HepG2 (cell line): ENCODE measurements at regions not wholly inside any gene's neighbourhood (a gene's known extent, or its start where the extent isn't known, plus 50 kb on each side); places are given as distances from the start of the nearest gene placed in this dataset.

Source experiments
- ATAC-seq: fragments of 200-7000 bp; cut with Tn5 transposase; 3 replicates; pipeline ENCODE4 v1.9.1; 2020; ENCODE audit warnings: mild to moderate bottlenecking, moderate library complexity
- BruUV-seq: library from RNA; stranded (reverse); fragments of 400-500 nt; replicated peaks from 2 replicates; lab custom pipeline; 2021; lab: Mats Ljungman, UMichigan
- CTCF ChIA-PET: fragments of 300-600 bp; formaldehyde crosslinking; extraction: SDS; loops from one replicate; lab custom pipeline; 2021; ENCODE audit warnings: low total read pairs, inconsistent platforms, low intra/inter-chr PET ratio; lab: Yijun Ruan, JAX
- POLR2A ChIA-PET: fragments of 350-600 bp; sonication (Branson Sonifier 250); formaldehyde crosslinking; loops from one replicate; lab custom pipeline; 2020; ENCODE audit warnings: antibody characterized with exemption, inconsistent platforms; lab: Yijun Ruan, JAX
- DNase-seq: peaks from one replicate; pipeline ENCODE4 v3.0.0-alpha.2; 2015; ENCODE audit warnings: low spot score
- FAIRE-seq: peaks from 3 replicates; lab custom pipeline; 2011; peaks lifted over from hg19 to GRCh38; lab: Jason Lieb, UNC
- H2AFZ ChIP-seq: one replicate; pipeline ENCODE4 v1.6.1; 2011; ENCODE audit warnings: low read length, inconsistent platforms
- H3K27ac ChIP-seq: fragments of 300-600 bp; 3 replicates; pipeline ENCODE4 v1.8.0; 2011; ENCODE audit warnings: mixed run types, mild to moderate bottlenecking, mixed read lengths, low read length, inconsistent platforms; ENCODE audit not compliant: insufficient read depth; ENCODE audit errors: extremely low read length
- H3K27me3 ChIP-seq, 2 experiments: fragments of 200-600 bp in 1 of 2; 2 replicates in 1 of 2; 3 replicates in 1 of 2; pipeline versions ENCODE4 v1.6.0 to v1.8.0; 2011; ENCODE audit warnings: low read length in 2 of 2, mild to moderate bottlenecking in 2 of 2, moderate library complexity in 2 of 2, inconsistent platforms in 1 of 2; ENCODE audit not compliant: insufficient read depth in 2 of 2, control insufficient read depth in 1 of 2
- H3K36me3 ChIP-seq, 2 experiments: fragments of 200-600 bp in 1 of 2; replicated peaks in 1 of 2; 2 replicates in 1 of 2; 3 replicates in 1 of 2; pipeline versions ENCODE4 v1.5.1 to v1.8.0; 2011; ENCODE audit warnings: low read length in 2 of 2, inconsistent platforms in 1 of 2; ENCODE audit not compliant: insufficient read depth in 2 of 2, control insufficient read depth in 1 of 2
- H3K4me1 ChIP-seq: 2 replicates; pipeline ENCODE4 v1.5.1; 2012; ENCODE audit warnings: low read length, inconsistent platforms; ENCODE audit not compliant: insufficient read depth
- H3K4me2 ChIP-seq: 2 replicates; pipeline ENCODE4 v1.6.0; 2011; ENCODE audit warnings: low read depth, low read length, inconsistent platforms
- H3K4me3 ChIP-seq, 3 experiments: fragments of 200-600 bp in 1 of 3; sonication (generic), shearing (Covaris generic) in 1 of 3; replicated peaks in 1 of 3; 2 replicates each; pipeline ENCODE4 v1.5.1; 2011 to 2016; ENCODE audit warnings: low read length in 3 of 3, inconsistent platforms in 2 of 3, low read depth in 2 of 3, mild to moderate bottlenecking in 2 of 3, control low read depth in 1 of 3, mixed read lengths in 1 of 3; ENCODE audit not compliant: insufficient read depth in 1 of 3
- H3K79me2 ChIP-seq: one replicate; pipeline ENCODE4 v1.6.1; 2011; ENCODE audit warnings: low read length, inconsistent platforms; ENCODE audit not compliant: insufficient read depth
- H3K9ac ChIP-seq: 2 replicates; pipeline ENCODE4 v1.6.0; 2011; ENCODE audit warnings: mild to moderate bottlenecking, low read depth, low read length, inconsistent platforms; ENCODE audit not compliant: insufficient read depth
- H3K9me3 ChIP-seq: 2 replicates; pipeline ENCODE4 v1.5.1; 2012; ENCODE audit warnings: mild to moderate bottlenecking, low read length
- H4K20me1 ChIP-seq: 2 replicates; pipeline ENCODE4 v1.6.0; 2011; ENCODE audit warnings: inconsistent platforms, mild to moderate bottlenecking, low read length, moderate library complexity; ENCODE audit not compliant: insufficient read depth
- HNRNPL ChIP-seq: fragments of 200-400 bp; formaldehyde crosslinking; IDR thresholded peaks from 2 replicates; pipeline ENCODE4 v1.6.1; 2017; ENCODE audit warnings: mild to moderate bottlenecking, low read depth, low read length
- LCORL ChIP-seq, 2 experiments: fragments of 450-650 bp in 1 of 2; sonication (generic) in 1 of 2; formaldehyde crosslinking in 1 of 2; IDR thresholded peaks; 2 replicates each; pipeline versions ENCODE4 v1.5.0 to v1.6.1; 2017 to 2020; ENCODE audit warnings: antibody characterized with exemption in 1 of 2, missing genetic modification reagents in 1 of 2
- MEIS2 ChIP-seq: sonication (generic); formaldehyde crosslinking; IDR thresholded peaks from 2 replicates; pipeline ENCODE4 v1.9.0; 2021; ENCODE audit warnings: mild to moderate bottlenecking, missing genetic modification reagents
- PHF5A ChIP-seq: IDR thresholded peaks from one replicate; pipeline ENCODE4 v1.6.1; 2018; ENCODE audit warnings: low read depth, missing genetic modification reagents; ENCODE audit not compliant: unreplicated experiment
- POLR2AphosphoS2 ChIP-seq: IDR thresholded peaks from 2 replicates; pipeline ENCODE4 v1.6.1; 2011; ENCODE audit warnings: low read depth, low read length, improper control_type of control experiment
- REXO4 ChIP-seq: sonication (generic); formaldehyde crosslinking; IDR thresholded peaks from 2 replicates; pipeline ENCODE4 v1.8.0; 2022; ENCODE audit warnings: missing genetic modification reagents, mild to moderate bottlenecking, borderline replicate concordance
- SRY ChIP-seq: sonication (generic); formaldehyde crosslinking; IDR thresholded peaks from 2 replicates; pipeline ENCODE4 v1.8.0; 2022; ENCODE audit warnings: mild to moderate bottlenecking, missing genetic modification reagents
- TAF1 ChIP-seq: sonication (generic); formaldehyde crosslinking; IDR thresholded peaks from 2 replicates; pipeline ENCODE4 v1.4.0; 2020; ENCODE audit warnings: missing genetic modification reagents
- ZMYM4 ChIP-seq: sonication (generic); formaldehyde crosslinking; IDR thresholded peaks from 2 replicates; pipeline ENCODE4 v1.8.1; 2023; ENCODE audit warnings: mild to moderate bottlenecking, missing genetic modification reagents
- ZNF292 ChIP-seq: sonication (generic); formaldehyde crosslinking; IDR thresholded peaks from 2 replicates; pipeline ENCODE4 v1.8.1; 2022; ENCODE audit warnings: mild to moderate bottlenecking, low read depth, missing genetic modification reagents, borderline replicate concordance
- ZNF326 ChIP-seq: sonication (generic); formaldehyde crosslinking; IDR thresholded peaks from 2 replicates; pipeline ENCODE4 v1.4.0; 2020; ENCODE audit warnings: missing genetic modification reagents, borderline replicate concordance
- ZNF737 ChIP-seq: sonication (generic); formaldehyde crosslinking; IDR thresholded peaks from 2 replicates; pipeline ENCODE4 v1.5.0; 2020; ENCODE audit warnings: missing genetic modification reagents, mild to moderate bottlenecking, borderline replicate concordance
- ZNF75D ChIP-seq: sonication (generic); formaldehyde crosslinking; IDR thresholded peaks from 2 replicates; pipeline ENCODE4 v1.8.1; 2023; ENCODE audit warnings: missing genetic modification reagents, mild to moderate bottlenecking, borderline replicate concordance
- WGBS: methylation state at CpG from one replicate; pipeline ENCODE4 v1.1.6; 2017; ENCODE audit warnings: low lambda C conversion rate; 5-methylcytosine and 5-hydroxymethylcytosine counted together
- in situ Hi-C: cut with HindIII; loops from 2 replicates; pipeline ENCODE4 v1.10.0; 2017; ENCODE audit warnings: low pct_unique_long_range_greater_than_20kb; ENCODE audit not compliant: extremely low pct_ligation_motif_present
- intact Hi-C: fragments of 100-400 bp; cut with micrococcal nuclease; formaldehyde crosslinking; loops from one replicate; pipeline ENCODE4 v1.10.0; 2022; ENCODE audit not compliant: unreplicated experiment
- TF ChIP-seq, protein P1 (sequence below): sonication (generic); formaldehyde crosslinking; IDR thresholded peaks from 2 replicates; pipeline ENCODE4 v1.8.0; 2022; ENCODE audit warnings: mild to moderate bottlenecking, missing genetic modification reagents; ENCODE audit not compliant: insufficient replicate concordance
- TF ChIP-seq, protein P2 (sequence below): sonication (generic); formaldehyde crosslinking; IDR thresholded peaks from 2 replicates; pipeline ENCODE4 v1.4.0; 2020; ENCODE audit warnings: mild to moderate bottlenecking, low read depth, missing genetic modification reagents
- TF ChIP-seq, protein P3 (sequence below): sonication (generic); formaldehyde crosslinking; IDR thresholded peaks from 2 replicates; pipeline ENCODE4 v1.8.0; 2022; ENCODE audit warnings: low read depth, missing genetic modification reagents
- TF ChIP-seq, protein P4 (sequence below): sonication (generic); formaldehyde crosslinking; IDR thresholded peaks from 2 replicates; pipeline ENCODE4 v1.4.0; 2020; ENCODE audit warnings: low read depth, missing genetic modification reagents

DNA sequence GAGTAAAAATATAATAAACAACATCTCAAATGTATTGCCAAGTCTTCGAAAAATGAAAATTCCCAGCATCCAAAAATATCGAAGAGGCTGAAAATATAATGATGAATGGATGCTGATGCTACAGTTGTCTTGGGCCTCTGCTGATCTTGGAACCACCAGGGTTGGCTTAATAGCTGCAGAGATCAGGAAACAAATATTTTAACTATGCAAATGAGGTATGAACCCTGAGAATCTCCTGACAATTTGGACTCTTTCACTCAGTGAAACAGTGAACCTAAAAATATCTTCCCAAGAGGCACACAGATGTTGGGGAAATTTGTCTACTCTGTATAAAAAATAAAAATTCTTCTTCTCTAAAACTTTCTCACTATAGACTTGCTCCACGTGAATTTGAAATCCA, 97.7 kb upstream of the EGFR start (continued):
- TF ChIP-seq, protein P1, sequence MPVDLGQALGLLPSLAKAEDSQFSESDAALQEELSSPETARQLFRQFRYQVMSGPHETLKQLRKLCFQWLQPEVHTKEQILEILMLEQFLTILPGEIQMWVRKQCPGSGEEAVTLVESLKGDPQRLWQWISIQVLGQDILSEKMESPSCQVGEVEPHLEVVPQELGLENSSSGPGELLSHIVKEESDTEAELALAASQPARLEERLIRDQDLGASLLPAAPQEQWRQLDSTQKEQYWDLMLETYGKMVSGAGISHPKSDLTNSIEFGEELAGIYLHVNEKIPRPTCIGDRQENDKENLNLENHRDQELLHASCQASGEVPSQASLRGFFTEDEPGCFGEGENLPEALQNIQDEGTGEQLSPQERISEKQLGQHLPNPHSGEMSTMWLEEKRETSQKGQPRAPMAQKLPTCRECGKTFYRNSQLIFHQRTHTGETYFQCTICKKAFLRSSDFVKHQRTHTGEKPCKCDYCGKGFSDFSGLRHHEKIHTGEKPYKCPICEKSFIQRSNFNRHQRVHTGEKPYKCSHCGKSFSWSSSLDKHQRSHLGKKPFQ (CRISPR knock-in tag), result no peak

DNA sequence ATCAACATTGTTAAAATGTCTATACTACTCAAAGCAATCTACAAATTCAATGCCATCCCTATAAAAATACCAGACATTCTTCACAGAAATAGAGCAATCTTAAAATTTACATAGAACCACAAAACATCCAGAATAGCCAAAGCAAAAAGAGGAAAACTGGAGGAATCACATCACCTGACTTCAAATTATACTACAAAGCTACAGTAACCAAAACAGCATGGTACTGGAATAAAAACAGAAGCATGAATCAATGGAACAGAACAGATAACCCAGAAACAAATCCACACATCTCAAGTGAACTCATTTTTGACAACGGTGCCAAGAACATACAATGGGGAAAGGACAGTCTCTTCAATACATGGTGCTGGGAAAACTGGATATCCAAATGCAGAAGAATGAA, 87.3 kb upstream of the EGFR start:
- Histone ChIP-seq H3K9ac (no peak overlapping the region), H3K4me1 (peaks cover 9% of the 10 kb centered on the region), H3K79me2 (no peaks in the 10 kb centered on the region), H2AFZ (no peak overlapping the region), H3K27me3 (no peaks in the 10 kb centered on the region), H4K20me1 (no peaks in the 10 kb centered on the region), H3K9me3 (no peaks in the 10 kb centered on the region), H3K4me3 (no peak overlapping the region), H3K4me2 (no peak overlapping the region), H3K27ac (no peak overlapping the region), H3K36me3 (no peaks in the 10 kb centered on the region)
- ATAC-seq, result no peak
- ChIA-PET POLR2A (no interaction called here), CTCF (no interaction called here)
- in situ Hi-C loops, result no loop called here
- no peak for FAIRE-seq
- intact Hi-C loops, result no loop called here
- BruUV-seq, result no TSS peak
- DNase-seq, result no peak
- WGBS, result 52% methylated on average over 1 of the region's 1 CpG
- TF ChIP-seq ZNF75D (no peak), ZMYM4 (no peak), PHF5A (CRISPR knock-in tag) (no peak), HNRNPL (no peak), POLR2AphosphoS2 (no peak), SRY (CRISPR knock-in tag) (no peak), LCORL (IDR thresholded peaks at IDR 0.05) (no peak), LCORL (CRISPR knock-in tag; IDR thresholded peaks at IDR 0.05) (no peak), ZNF292 (CRISPR knock-in tag) (no peak), ZNF737 (no peak), MEIS2 (CRISPR knock-in tag) (no peak), TAF1 (CRISPR knock-in tag) (no peak), ZNF326 (CRISPR knock-in tag) (no peak), REXO4 (CRISPR knock-in tag) (no peak)
- TF ChIP-seq, protein P2, sequence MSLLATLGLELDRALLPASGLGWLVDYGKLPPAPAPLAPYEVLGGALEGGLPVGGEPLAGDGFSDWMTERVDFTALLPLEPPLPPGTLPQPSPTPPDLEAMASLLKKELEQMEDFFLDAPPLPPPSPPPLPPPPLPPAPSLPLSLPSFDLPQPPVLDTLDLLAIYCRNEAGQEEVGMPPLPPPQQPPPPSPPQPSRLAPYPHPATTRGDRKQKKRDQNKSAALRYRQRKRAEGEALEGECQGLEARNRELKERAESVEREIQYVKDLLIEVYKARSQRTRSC (CRISPR knock-in tag), result no peak
- TF ChIP-seq, protein P3, sequence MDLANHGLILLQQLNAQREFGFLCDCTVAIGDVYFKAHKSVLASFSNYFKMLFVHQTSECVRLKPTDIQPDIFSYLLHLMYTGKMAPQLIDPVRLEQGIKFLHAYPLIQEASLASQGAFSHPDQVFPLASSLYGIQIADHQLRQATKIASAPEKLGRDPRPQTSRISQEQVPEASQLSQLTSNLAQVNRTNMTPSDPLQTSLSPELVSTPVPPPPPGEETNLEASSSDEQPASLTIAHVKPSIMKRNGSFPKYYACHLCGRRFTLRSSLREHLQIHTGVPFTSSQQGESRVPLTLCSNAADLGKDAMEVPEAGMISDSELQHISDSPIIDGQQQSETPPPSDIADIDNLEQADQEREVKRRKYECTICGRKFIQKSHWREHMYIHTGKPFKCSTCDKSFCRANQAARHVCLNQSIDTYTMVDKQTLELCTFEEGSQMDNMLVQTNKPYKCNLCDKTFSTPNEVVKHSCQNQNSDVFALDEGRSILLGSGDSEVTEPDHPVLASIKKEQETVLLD, result no peak
- TF ChIP-seq, protein P4, sequence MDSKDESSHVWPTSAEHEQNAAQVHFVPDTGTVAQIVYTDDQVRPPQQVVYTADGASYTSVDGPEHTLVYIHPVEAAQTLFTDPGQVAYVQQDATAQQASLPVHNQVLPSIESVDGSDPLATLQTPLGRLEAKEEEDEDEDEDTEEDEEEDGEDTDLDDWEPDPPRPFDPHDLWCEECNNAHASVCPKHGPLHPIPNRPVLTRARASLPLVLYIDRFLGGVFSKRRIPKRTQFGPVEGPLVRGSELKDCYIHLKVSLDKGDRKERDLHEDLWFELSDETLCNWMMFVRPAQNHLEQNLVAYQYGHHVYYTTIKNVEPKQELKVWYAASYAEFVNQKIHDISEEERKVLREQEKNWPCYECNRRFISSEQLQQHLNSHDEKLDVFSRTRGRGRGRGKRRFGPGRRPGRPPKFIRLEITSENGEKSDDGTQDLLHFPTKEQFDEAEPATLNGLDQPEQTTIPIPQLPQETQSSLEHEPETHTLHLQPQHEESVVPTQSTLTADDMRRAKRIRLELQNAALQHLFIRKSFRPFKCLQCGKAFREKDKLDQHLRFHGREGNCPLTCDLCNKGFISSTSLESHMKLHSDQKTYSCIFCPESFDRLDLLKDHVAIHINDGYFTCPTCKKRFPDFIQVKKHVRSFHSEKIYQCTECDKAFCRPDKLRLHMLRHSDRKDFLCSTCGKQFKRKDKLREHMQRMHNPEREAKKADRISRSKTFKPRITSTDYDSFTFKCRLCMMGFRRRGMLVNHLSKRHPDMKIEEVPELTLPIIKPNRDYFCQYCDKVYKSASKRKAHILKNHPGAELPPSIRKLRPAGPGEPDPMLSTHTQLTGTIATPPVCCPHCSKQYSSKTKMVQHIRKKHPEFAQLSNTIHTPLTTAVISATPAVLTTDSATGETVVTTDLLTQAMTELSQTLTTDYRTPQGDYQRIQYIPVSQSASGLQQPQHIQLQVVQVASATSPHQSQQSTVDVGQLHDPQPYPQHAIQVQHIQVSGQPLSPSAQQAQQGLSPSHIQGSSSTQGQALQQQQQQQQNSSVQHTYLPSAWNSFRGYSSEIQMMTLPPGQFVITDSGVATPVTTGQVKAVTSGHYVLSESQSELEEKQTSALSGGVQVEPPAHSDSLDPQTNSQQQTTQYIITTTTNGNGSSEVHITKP (CRISPR knock-in tag), result no peak
